Heart left ventricle (tissue), 16 donors: ENCODE measurements at regions not wholly inside any gene's neighbourhood (a gene's known extent, or its start where the extent isn't known, plus 50 kb on each side); places are given as distances from the start of the nearest gene placed in this dataset.
"Not testable (repeated sequence)": the region's sequence is repeated elsewhere in the genome, so short reads cannot be mapped to it uniquely, and the experiment has no call there.

ENCODE experiments used
- ATAC-seq, 4 donors: fragments of 200-7000 bp; cut with Tn5 transposase; one replicate each; pipeline ENCODE4 v1.9.1; 2020 to 2022; ENCODE audit warnings: moderate library complexity in 4 of 4, mild to moderate bottlenecking in 3 of 4, moderate number of reproducible peaks in 1 of 4
- DNase-seq, 5 donors: peaks; one replicate each; pipeline ENCODE4 v3.0.0-alpha.2; 2020
- H3K27ac ChIP-seq, 12 donors: fragments of 200-600 bp; sonication (generic) in 4 of 12; one replicate each; pipeline versions ENCODE4 v1.5.0 to v1.8.0; 2016 to 2022; ENCODE audit warnings: mild to moderate bottlenecking in 2 of 12
- H3K27me3 ChIP-seq, 9 donors: fragments of 200-600 bp; sonication (generic) in 2 of 9; one replicate each; pipeline versions ENCODE4 v1.5.1 to v1.8.0; 2016 to 2022; ENCODE audit warnings: mild to moderate bottlenecking in 3 of 9
- H3K36me3 ChIP-seq, 9 donors: fragments of 200-600 bp; sonication (generic) in 2 of 9; one replicate each; pipeline versions ENCODE4 v1.5.0 to v1.8.0; 2018 to 2022; ENCODE audit warnings: mild to moderate bottlenecking in 2 of 9
- H3K4me1 ChIP-seq, 12 donors: fragments of 200-600 bp; sonication (generic) in 4 of 12; one replicate each; pipeline versions ENCODE4 v1.5.0 to v1.8.0; 2016 to 2022; ENCODE audit warnings: mild to moderate bottlenecking in 3 of 12
- H3K4me3 ChIP-seq, 12 donors: fragments of 200-600 bp; sonication (generic) in 4 of 12; one replicate each; pipeline versions ENCODE4 v1.5.0 to v1.8.0; 2017 to 2022; ENCODE audit warnings: mild to moderate bottlenecking in 9 of 12, moderate library complexity in 4 of 12
- H3K9me3 ChIP-seq, 12 donors: fragments of 200-600 bp; sonication (generic) in 4 of 12; one replicate each; pipeline versions ENCODE4 v1.5.0 to v1.8.0; 2016 to 2022; ENCODE audit warnings: mild to moderate bottlenecking in 1 of 12
- CTCF ChIP-seq, 12 donors: fragments of 200-600 bp; sonication (generic) in 4 of 12; IDR thresholded peaks; one replicate each; pipeline versions ENCODE4 v1.5.0 to v1.8.0; 2018 to 2022; ENCODE audit warnings: antibody characterized with exemption in 12 of 12, mild to moderate bottlenecking in 5 of 12
- POLR2A ChIP-seq, 2 donors: fragments of 450-650 bp; IDR thresholded peaks; one replicate each; pipeline ENCODE4 v1.6.1; 2017; ENCODE audit warnings: antibody characterized with exemption in 2 of 2, mild to moderate bottlenecking in 2 of 2, moderate library complexity in 2 of 2
- WGBS, 4 donors: extraction: QIAGEN DNeasy Blood & Tissue Kit in 2 of 4; methylation state at CpG; one replicate each; pipeline versions ENCODE4 v1.1.5 to v1.1.7; 2013 to 2018; 5-methylcytosine and 5-hydroxymethylcytosine counted together
- intact Hi-C, 10 donors: fragments of 100-400 bp; cut with DNase I; formaldehyde crosslinking; loops; one replicate each; pipeline versions ENCODE4 v1.11.1 to v1.14.2; 2022
- donor health status: ischemic (EF 13 %, LVEDD 7.1; RV severe dilation, severe dysfunction).
- donor health status: healthy with polysubstance abuse.
- donor health status: DM: no; HTN: yes; CAD: no.
- donor health status: DM: no; HTN: no; CAD: no.
- donor health status: ischemic (EF 25% LVEDD 6.9; RV normal size, moderate dysfunction).
- donor health status: ischemic (EF 25% LVEDD 5.7; RV mildly dilated, moderate dysfunction).
- donor health status: healthy.
- donor health status: DM: yes; HTN: yes; CAD: no.
- donor health status: ischemic (EF 35%, LVEDD 5.7; RV mildly dilated, moderate dysfunction).
- donor health status: nonischemic (EF 11% LVEDD 7.7; RV severe dilation, severe dysfunction).
- donor health status: DM: yes; HTN: yes; CAD: no.
- donor health status: PGD.
- donor health status: ischemic (EF 29% LVEDD 5.4; RV normal size, mild dysfunction).
- donor health status: nonischemic (EF 23%, LVEDD 6.1; RV moderate dilation, normal function).

- Histone ChIP-seq H3K9me3 (no peaks in the 10 kb centered on the region), H3K4me1 (no peaks in the 10 kb centered on the region), H3K27ac (no peak overlapping the region), H3K4me3 (no peak overlapping the region), H3K27me3 (no peaks in the 10 kb centered on the region), H3K36me3 (no peaks in the 10 kb centered on the region)
- ATAC-seq (no peak), DNase-seq (no peak)
- TF ChIP-seq CTCF (IDR thresholded peaks at IDR 0.05) (no peak), POLR2A (IDR thresholded peaks at IDR 0.05) (no peak)
- intact Hi-C loops, result no loop called here
- whole genome bisulfite sequencing, 4 donors, result 49 to 54% (median 50%) methylated on average over 5 of the region's 5 CpGs
Observed at GRCh38 chr2:180694445-180695421, 285.7 kb upstream of the UBE2E3 start.

- WGBS, 4 donors, result 90 to 97% (median 91%) methylated on average over 7 of the region's 7 CpGs
- no peak for TF ChIP-seq CTCF (IDR thresholded peaks at IDR 0.05)
- no peak for TF ChIP-seq POLR2A (IDR thresholded peaks at IDR 0.05)
- Histone ChIP-seq H3K4me1 (no peaks in the 10 kb centered on the region), H3K9me3 (no peaks in the 10 kb centered on the region), H3K27ac (no peak overlapping the region), H3K36me3 (no peaks in the 10 kb centered on the region), H3K27me3 (no peaks in the 10 kb centered on the region), H3K4me3 (no peak overlapping the region)
- DNase-seq, result no peak
- ATAC-seq, result no peak
- intact Hi-C loops, result no loop called here
Observed at GRCh38 chr2:180692322-180692721, 288.1 kb upstream of the UBE2E3 start.

GRCh38 chr2:180691855-180692223 is 288.6 kb upstream of the UBE2E3 start:
- DNase-seq, ATAC-seq, H3K4me1 ChIP-seq, H3K9me3 ChIP-seq, H3K4me3 ChIP-seq, H3K36me3 ChIP-seq, H3K27ac ChIP-seq, H3K27me3 ChIP-seq, intact Hi-C loops: not testable (repeated sequence)
- WGBS, 4 donors, result 90 to 94% (median 93%) methylated on average over 14 to 15 of the region's 15 CpGs

GRCh38 chr2:180691186-180691854 is 289.1 kb upstream of the UBE2E3 start:
- intact Hi-C loops, H3K36me3 ChIP-seq, H3K27me3 ChIP-seq, H3K9me3 ChIP-seq, ATAC-seq, H3K4me3 ChIP-seq, H3K4me1 ChIP-seq, H3K27ac ChIP-seq: not testable (repeated sequence)
- WGBS, 4 donors, result 87 to 95% (median 94%) methylated on average over 19 to 45 of the region's 45 CpGs
- DNase-seq, result peak in 1 of 5 donors; percentile 33

GRCh38 chr2:180690611-180691010 is 289.8 kb upstream of the UBE2E3 start:
- no peaks in the 10 kb centered on the region for H3K9me3 ChIP-seq
- H3K27me3 ChIP-seq, result no peaks in the 10 kb centered on the region
- H3K27ac ChIP-seq, result no peak overlapping the region
- no peak for ATAC-seq
- TF ChIP-seq CTCF (IDR thresholded peaks at IDR 0.05), result no peak
- TF ChIP-seq POLR2A (IDR thresholded peaks at IDR 0.05), result no peak
- no peak for DNase-seq
- H3K4me3 ChIP-seq, result no peak overlapping the region
- H3K36me3 ChIP-seq, result no peaks in the 10 kb centered on the region
- intact Hi-C loops, result no loop called here
- no peaks in the 10 kb centered on the region for H3K4me1 ChIP-seq
